Astrocyte of the spinal cord (primary cell): ENCODE measurements at regions not wholly inside any gene's neighbourhood (a gene's known extent, or its start where the extent isn't known, plus 50 kb on each side); places are given as distances from the start of the nearest gene placed in this dataset.

Experiments
- DNase-seq: peaks from one replicate; pipeline ENCODE4 v3.0.0; 2011; ENCODE audit warnings: low read depth, low spot score
- H3K4me3 ChIP-seq: 2 replicates; pipeline ENCODE4 v1.5.1; 2011; ENCODE audit warnings: low read depth, mild to moderate bottlenecking, low read length, moderate library complexity
- in situ Hi-C: cut with HindIII; loops from 2 replicates; pipeline ENCODE4 v1.10.0; 2017; ENCODE audit warnings: low sequenced_read_pairs
- TF ChIP-seq, protein P1 (sequence below): IDR thresholded peaks from 2 replicates; pipeline ENCODE4 v1.5.1; 2012; ENCODE audit warnings: low read depth, mild to moderate bottlenecking, low read length, inconsistent platforms

DNA sequence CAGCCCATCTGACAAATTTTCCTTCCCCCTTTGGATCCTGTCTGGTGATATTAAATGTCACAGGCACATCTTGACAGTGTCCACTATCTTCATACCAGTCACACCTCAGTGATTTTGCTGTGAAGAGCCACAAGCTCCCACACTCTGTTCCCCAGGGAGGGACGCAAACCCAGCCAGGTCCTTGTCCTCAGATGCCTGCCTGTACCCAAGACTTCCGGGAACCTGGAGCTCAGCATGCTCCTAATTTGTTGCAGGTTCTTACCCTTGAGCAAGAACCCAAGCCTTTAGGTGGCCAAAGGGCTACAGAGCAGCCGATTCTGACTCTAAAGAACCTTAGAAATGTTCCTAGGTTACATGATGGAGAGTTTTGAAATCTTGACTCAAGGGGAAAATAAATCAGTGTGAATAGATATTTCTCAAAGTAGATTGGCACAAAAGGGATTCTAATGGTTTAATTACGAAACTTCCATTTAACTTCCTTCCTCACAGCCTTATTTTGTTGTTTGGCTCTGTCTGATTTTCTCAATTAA lies 66.2 kb upstream of the MTHFD1L start:
- TF ChIP-seq, protein P1, sequence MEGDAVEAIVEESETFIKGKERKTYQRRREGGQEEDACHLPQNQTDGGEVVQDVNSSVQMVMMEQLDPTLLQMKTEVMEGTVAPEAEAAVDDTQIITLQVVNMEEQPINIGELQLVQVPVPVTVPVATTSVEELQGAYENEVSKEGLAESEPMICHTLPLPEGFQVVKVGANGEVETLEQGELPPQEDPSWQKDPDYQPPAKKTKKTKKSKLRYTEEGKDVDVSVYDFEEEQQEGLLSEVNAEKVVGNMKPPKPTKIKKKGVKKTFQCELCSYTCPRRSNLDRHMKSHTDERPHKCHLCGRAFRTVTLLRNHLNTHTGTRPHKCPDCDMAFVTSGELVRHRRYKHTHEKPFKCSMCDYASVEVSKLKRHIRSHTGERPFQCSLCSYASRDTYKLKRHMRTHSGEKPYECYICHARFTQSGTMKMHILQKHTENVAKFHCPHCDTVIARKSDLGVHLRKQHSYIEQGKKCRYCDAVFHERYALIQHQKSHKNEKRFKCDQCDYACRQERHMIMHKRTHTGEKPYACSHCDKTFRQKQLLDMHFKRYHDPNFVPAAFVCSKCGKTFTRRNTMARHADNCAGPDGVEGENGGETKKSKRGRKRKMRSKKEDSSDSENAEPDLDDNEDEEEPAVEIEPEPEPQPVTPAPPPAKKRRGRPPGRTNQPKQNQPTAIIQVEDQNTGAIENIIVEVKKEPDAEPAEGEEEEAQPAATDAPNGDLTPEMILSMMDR: no peak
- in situ Hi-C loops: no loop called here
- H3K4me3 ChIP-seq: no peak overlapping the region
- no peak for DNase-seq

GRCh38 chr6:150800674-150801314 lies 64.7 kb upstream of the MTHFD1L start:
- TF ChIP-seq, protein P1: no peak
- in situ Hi-C loops: no loop called here
- DNase-seq: no peak
- no peak overlapping the region for H3K4me3 ChIP-seq

DNA sequence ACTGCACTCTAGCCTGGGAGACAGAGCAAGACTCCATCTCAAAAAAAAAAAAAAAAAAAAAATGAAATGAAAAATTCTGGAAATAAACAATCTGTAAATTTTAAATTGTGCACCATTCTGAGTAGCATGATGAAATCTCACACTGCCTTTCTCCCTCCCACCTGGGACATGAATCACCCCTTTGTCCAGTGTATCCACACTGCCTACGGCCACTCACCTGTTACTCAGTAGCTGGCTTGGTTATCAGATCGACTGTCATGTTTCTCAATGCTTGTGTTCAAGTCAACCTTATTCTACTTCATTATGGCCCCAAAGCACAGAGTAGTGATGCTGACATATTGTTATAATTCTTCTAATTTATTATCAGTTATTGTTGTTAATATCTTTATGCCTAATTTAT lies 58.7 kb upstream of the MTHFD1L start:
- in situ Hi-C loops: no loop called here
- no peak for DNase-seq
- TF ChIP-seq, protein P1: no peak
- no peak overlapping the region for H3K4me3 ChIP-seq

GRCh38 chr6:150813319-150813992 lies 52.0 kb upstream of the MTHFD1L start:
- in situ Hi-C loops: no loop called here
- H3K4me3 ChIP-seq: no peak overlapping the region
- TF ChIP-seq, protein P1: no peak
- DNase-seq: peak; percentile 46

- TF ChIP-seq, protein P1: no peak
- peak; percentile 50 for DNase-seq
- in situ Hi-C loops: no loop called here
- no peak overlapping the region for H3K4me3 ChIP-seq
Observed at GRCh38 chr6:150813993-150814359, 51.5 kb upstream of the MTHFD1L start.
